ENCODE measurements at regions not wholly inside any gene's neighbourhood (a gene's known extent, or its start where the extent isn't known, plus 50 kb on each side); places are given as distances from the start of the nearest gene placed in this dataset.

GRCh38 chr4:152240232-152240631 is 295.7 kb downstream of the FBXW7 start:
- TF ChIP-seq, protein P1, sequence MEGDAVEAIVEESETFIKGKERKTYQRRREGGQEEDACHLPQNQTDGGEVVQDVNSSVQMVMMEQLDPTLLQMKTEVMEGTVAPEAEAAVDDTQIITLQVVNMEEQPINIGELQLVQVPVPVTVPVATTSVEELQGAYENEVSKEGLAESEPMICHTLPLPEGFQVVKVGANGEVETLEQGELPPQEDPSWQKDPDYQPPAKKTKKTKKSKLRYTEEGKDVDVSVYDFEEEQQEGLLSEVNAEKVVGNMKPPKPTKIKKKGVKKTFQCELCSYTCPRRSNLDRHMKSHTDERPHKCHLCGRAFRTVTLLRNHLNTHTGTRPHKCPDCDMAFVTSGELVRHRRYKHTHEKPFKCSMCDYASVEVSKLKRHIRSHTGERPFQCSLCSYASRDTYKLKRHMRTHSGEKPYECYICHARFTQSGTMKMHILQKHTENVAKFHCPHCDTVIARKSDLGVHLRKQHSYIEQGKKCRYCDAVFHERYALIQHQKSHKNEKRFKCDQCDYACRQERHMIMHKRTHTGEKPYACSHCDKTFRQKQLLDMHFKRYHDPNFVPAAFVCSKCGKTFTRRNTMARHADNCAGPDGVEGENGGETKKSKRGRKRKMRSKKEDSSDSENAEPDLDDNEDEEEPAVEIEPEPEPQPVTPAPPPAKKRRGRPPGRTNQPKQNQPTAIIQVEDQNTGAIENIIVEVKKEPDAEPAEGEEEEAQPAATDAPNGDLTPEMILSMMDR (IDR thresholded peaks at IDR 0.05): no peak
- TF ChIP-seq ZFX (IDR thresholded peaks at IDR 0.05; ENCODE audit: borderline replicate concordance): no peak

All from 22Rv1 (cell line).